CD4-positive, alpha-beta memory T cell (primary cell): ENCODE measurements at regions not wholly inside any gene's neighbourhood (a gene's known extent, or its start where the extent isn't known, plus 50 kb on each side); places are given as distances from the start of the nearest gene placed in this dataset.
"Not testable (repeated sequence)": the region's sequence is repeated elsewhere in the genome, so short reads cannot be mapped to it uniquely, and the experiment has no call there.

ENCODE experiments used
- CTCF ChIA-PET: fragments of 350-600 bp; sonication (Branson Sonifier 250); formaldehyde crosslinking; loops from one replicate; lab custom pipeline; 2021; ENCODE audit warnings: inconsistent platforms; ENCODE audit not compliant: partially characterized antibody; lab: Charles Lee
- POLR2A ChIA-PET: fragments of 350-600 bp; sonication (Branson Sonifier 250); formaldehyde crosslinking; loops from one replicate; lab custom pipeline; 2021; ENCODE audit not compliant: partially characterized antibody; lab: Charles Lee
- DNase-seq, 5 donors: peaks; one replicate each; pipeline versions ENCODE4 v3.0.0 to v3.0.0-alpha.2; 2020 to 2022; ENCODE audit warnings: mixed read lengths in 1 of 5
- H3K27ac ChIP-seq: one replicate; pipeline ENCODE4 v1.7.0; 2013; ENCODE audit warnings: low read depth, low read length
- H3K27me3 ChIP-seq: 2 replicates; pipeline ENCODE4 v1.7.0; 2013; ENCODE audit warnings: mild to moderate bottlenecking, low read length, moderate library complexity; ENCODE audit not compliant: insufficient read depth
- H3K36me3 ChIP-seq: 2 replicates; pipeline ENCODE4 v1.7.0; 2013; ENCODE audit warnings: mild to moderate bottlenecking, low read length, moderate library complexity; ENCODE audit not compliant: insufficient read depth
- H3K4me1 ChIP-seq: 2 replicates; pipeline ENCODE4 v1.7.0; 2013; ENCODE audit warnings: mild to moderate bottlenecking, low read length, moderate library complexity; ENCODE audit not compliant: insufficient read depth
- H3K4me3 ChIP-seq, 2 donors: one replicate each; pipeline ENCODE4 v1.7.0; 2013; ENCODE audit warnings: low read length in 2 of 2, mild to moderate bottlenecking in 1 of 2
- H3K9me3 ChIP-seq, 2 donors: one replicate each; pipeline ENCODE4 v1.7.0; 2013; ENCODE audit warnings: low read length in 2 of 2, control low read depth in 1 of 2; ENCODE audit not compliant: control insufficient read depth in 1 of 2
- H3K27ac Mint-ChIP-seq, 7 donors: one replicate each; pipeline ENCODE4 v1.8.0; 2020 to 2021; ENCODE audit warnings: mixed read lengths in 7 of 7, mild to moderate bottlenecking in 6 of 7, inconsistent platforms in 3 of 7, moderate library complexity in 3 of 7
- H3K27me3 Mint-ChIP-seq, 2 donors: one replicate each; pipeline ENCODE4 v1.8.0; 2020 to 2021; ENCODE audit warnings: mixed read lengths in 2 of 2
- H3K36me3 Mint-ChIP-seq, 2 donors: one replicate each; pipeline ENCODE4 v1.8.0; 2020 to 2021; ENCODE audit warnings: mixed read lengths in 2 of 2, inconsistent platforms in 1 of 2, mild to moderate bottlenecking in 1 of 2
- H3K4me1 Mint-ChIP-seq, 4 donors: one replicate each; pipeline ENCODE4 v1.8.0; 2020 to 2021; ENCODE audit warnings: mixed read lengths in 4 of 4, mild to moderate bottlenecking in 1 of 4
- H3K4me3 Mint-ChIP-seq, 8 donors: one replicate each; pipeline ENCODE4 v1.8.0; 2020 to 2021; ENCODE audit warnings: mixed read lengths in 8 of 8, mild to moderate bottlenecking in 7 of 8, moderate library complexity in 6 of 8, inconsistent platforms in 3 of 8
- H3K9me3 Mint-ChIP-seq, 8 donors: one replicate each; pipeline ENCODE4 v1.8.0; 2020 to 2021; ENCODE audit warnings: mixed read lengths in 8 of 8, mild to moderate bottlenecking in 5 of 8, inconsistent platforms in 3 of 8, moderate library complexity in 1 of 8
- intact Hi-C: fragments of 100-400 bp; cut with micrococcal nuclease; formaldehyde crosslinking; loops from one replicate; pipeline ENCODE4 v1.15.1; 2023

DNA sequence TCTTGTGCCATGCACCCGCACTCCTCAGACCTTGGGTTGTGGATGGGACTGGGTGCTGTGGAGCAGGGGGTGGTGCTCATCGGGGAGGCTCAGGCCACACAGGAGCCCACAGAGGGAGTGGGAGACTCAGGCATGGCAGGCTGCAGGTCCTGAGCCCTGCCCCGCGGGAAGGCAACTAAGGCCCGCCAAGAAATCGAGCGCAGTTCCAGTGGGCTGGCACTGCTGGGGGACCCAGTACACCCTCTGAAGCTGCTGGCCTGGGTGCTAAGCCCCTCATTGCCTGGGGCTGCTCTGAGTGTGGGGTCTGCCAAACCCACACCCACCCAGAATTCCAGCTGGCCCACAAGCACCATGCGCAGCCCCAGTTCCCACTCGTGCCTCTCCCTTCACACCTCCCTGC, 450.5 kb upstream of the FGF16 start:
- no peaks in the 10 kb centered on the region for H3K4me1 ChIP-seq
- H3K9me3 Mint-ChIP-seq = peaks cover 0 to 5% (median 0%) of the 10 kb centered on the region in 8 donors
- no peak overlapping the region for H3K27ac Mint-ChIP-seq
- H3K9me3 ChIP-seq = no peaks in the 10 kb centered on the region
- H3K4me3 Mint-ChIP-seq = no peak overlapping the region
- intact Hi-C loops = no loop called here
- POLR2A ChIA-PET = no interaction called here
- no peaks in the 10 kb centered on the region for H3K36me3 ChIP-seq
- no peaks in the 10 kb centered on the region for H3K4me1 Mint-ChIP-seq
- CTCF ChIA-PET = no interaction called here
- peaks cover 0 to 2% of the 10 kb centered on the region in 2 donors for H3K27me3 Mint-ChIP-seq
- no peaks in the 10 kb centered on the region for H3K27me3 ChIP-seq
- H3K4me3 ChIP-seq = no peak overlapping the region
- DNase-seq = no peak
- H3K27ac ChIP-seq = no peak overlapping the region
- no peaks in the 10 kb centered on the region for H3K36me3 Mint-ChIP-seq

DNA sequence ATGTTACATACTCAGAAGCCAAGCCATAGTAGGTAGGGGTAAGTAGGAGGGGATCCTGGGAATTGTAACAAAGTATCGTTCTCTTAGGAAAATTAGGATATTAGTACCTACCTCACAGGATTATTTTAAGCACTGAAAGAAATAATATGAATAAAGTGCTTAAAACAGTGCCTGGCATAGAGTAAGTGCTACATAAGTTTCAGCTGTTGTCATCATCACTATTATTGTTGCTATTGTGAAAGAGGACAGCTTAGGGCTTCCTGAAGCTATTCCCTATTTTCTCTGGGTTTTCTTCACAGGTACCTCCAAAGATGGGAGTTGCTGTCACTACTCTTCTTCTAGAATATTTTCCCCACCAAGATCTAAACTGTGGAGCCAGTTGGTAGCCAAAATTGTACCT, 443.7 kb upstream of the FGF16 start:
- intact Hi-C loops = no loop called here
- no peaks in the 10 kb centered on the region for H3K4me1 ChIP-seq
- ChIA-PET CTCF (no interaction called here), POLR2A (no interaction called here)
- no peak overlapping the region for H3K27ac Mint-ChIP-seq
- peaks cover 0 to 14% (median 5%) of the 10 kb centered on the region in 4 donors for H3K4me1 Mint-ChIP-seq
- H3K4me3 Mint-ChIP-seq = no peak overlapping the region
- no peak overlapping the region for H3K27ac ChIP-seq
- H3K9me3 ChIP-seq = no peaks in the 10 kb centered on the region
- H3K36me3 ChIP-seq = no peaks in the 10 kb centered on the region
- DNase-seq = no peak
- H3K27me3 ChIP-seq = no peaks in the 10 kb centered on the region
- peaks cover 0 to 5% (median 0%) of the 10 kb centered on the region in 8 donors for H3K9me3 Mint-ChIP-seq
- H3K36me3 Mint-ChIP-seq = no peaks in the 10 kb centered on the region
- no peaks in the 10 kb centered on the region for H3K27me3 Mint-ChIP-seq
- H3K4me3 ChIP-seq = no peak overlapping the region

DNA sequence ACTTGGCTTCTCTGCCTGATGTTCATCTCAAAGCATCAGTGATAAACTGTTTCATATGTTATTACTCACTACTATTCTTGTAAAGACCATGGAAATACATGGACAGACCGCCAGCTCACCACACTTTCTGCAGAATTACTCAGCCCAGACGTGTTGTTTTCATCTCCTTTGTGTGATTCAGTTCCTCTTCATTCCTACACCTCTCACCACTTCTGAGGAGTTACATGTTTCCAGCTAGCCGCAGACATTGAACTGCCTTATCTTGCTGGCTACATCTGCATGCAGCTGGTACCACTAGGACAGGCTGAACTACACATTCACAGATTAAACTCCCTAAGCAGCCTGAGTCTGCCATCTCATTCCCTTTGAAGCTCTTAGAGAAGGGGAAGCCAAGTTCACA, 443.2 kb upstream of the FGF16 start:
- no peaks in the 10 kb centered on the region for H3K36me3 Mint-ChIP-seq
- CTCF ChIA-PET = no interaction called here
- POLR2A ChIA-PET = no interaction called here
- Histone ChIP-seq H3K36me3 (no peaks in the 10 kb centered on the region), H3K9me3 (no peaks in the 10 kb centered on the region), H3K27me3 (no peaks in the 10 kb centered on the region), H3K27ac (no peak overlapping the region), H3K4me3 (no peak overlapping the region), H3K4me1 (no peaks in the 10 kb centered on the region)
- H3K4me1 Mint-ChIP-seq = peaks cover 0 to 14% (median 5%) of the 10 kb centered on the region in 4 donors
- no peak overlapping the region for H3K4me3 Mint-ChIP-seq
- peaks cover 0 to 5% (median 0%) of the 10 kb centered on the region in 8 donors for H3K9me3 Mint-ChIP-seq
- intact Hi-C loops = no loop called here
- peak in 1 of 5 donors; percentile 1 for DNase-seq
- no peaks in the 10 kb centered on the region for H3K27me3 Mint-ChIP-seq
- H3K27ac Mint-ChIP-seq = no peak overlapping the region

DNA sequence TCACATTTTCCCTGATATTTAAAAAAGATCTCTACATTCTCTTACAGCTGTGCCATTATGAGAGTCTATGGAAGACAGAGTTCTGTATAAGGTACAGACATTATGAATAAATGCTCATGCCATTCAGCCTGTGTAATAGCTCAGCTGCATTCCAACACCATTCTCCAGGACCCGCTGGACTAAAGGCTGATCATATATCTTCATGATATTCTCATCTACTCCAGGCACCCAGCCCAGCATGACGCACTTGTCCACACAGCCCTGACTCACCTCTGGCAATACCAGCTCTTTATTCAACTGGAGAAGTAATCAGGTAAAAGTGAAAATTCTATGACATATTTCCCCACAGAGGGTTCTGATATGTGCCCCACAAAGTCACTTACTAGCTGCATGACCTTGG, 437.5 kb upstream of the FGF16 start:
- H3K4me3 Mint-ChIP-seq = no peak overlapping the region
- ChIA-PET POLR2A (no interaction called here), CTCF (no interaction called here)
- H3K36me3 Mint-ChIP-seq = no peaks in the 10 kb centered on the region
- Histone ChIP-seq H3K4me1 (no peaks in the 10 kb centered on the region), H3K9me3 (no peaks in the 10 kb centered on the region), H3K27ac (no peak overlapping the region), H3K27me3 (no peaks in the 10 kb centered on the region), H3K4me3 (no peak overlapping the region), H3K36me3 (no peaks in the 10 kb centered on the region)
- DNase-seq = no peak
- intact Hi-C loops = no loop called here
- H3K27ac Mint-ChIP-seq = no peak overlapping the region
- H3K4me1 Mint-ChIP-seq = peaks cover 0 to 4% (median 0%) of the 10 kb centered on the region in 4 donors
- H3K27me3 Mint-ChIP-seq = peaks cover 0 to 2% of the 10 kb centered on the region in 2 donors
- no peaks in the 10 kb centered on the region for H3K9me3 Mint-ChIP-seq

DNA sequence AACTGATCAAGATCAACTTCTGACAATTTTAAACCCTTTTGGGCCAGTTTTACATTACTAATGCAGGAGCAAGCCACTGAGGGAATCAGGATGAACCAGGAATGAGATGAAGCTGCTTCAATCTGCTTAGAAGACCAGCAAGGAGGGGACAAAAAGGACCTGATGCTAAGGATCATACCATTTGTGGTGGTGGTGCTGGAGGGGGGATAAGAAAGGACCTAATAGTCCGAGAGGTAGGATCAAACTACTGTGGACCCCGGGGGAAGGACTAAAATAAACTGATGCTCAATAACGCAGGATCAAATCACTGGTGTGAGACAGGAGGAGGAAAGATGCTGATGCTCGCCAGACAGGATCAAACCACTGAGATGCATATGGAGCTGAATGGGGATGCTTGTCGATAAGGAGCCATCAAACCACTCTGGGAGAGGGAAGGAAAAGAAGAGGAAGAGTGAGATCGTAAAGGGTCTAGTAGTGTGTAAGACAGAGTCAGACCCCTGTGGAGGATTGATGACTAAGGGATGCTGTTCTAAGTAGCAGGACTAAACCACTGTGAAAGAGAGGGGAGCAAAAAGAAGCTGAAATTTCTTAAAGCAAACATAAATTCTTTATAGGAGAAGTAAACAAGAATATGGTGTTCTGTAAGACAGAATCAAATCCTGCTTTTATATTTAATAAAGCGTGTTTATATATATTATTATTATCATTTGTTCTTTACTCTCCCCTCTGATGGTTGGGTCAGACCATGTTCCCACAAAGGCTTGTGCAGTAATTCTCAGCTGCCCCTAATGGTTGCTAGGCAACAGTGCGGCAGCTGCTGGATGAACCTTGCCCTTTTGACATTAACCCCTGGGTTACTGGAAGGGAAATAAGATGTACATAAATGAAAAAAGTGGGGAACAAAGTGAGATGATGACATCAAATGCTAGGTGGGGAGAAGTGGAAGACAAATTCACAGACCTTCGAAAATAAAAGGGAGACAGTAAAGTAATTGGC, 432.5 kb upstream of the FGF16 start:
- Histone ChIP-seq H3K36me3 (no peaks in the 10 kb centered on the region), H3K4me1 (no peaks in the 10 kb centered on the region), H3K27me3 (no peaks in the 10 kb centered on the region), H3K4me3 (no peak overlapping the region), H3K27ac (no peak overlapping the region), H3K9me3 (no peaks in the 10 kb centered on the region)
- Mint-ChIP-seq H3K36me3 (no peaks in the 10 kb centered on the region), H3K4me3 (no peak overlapping the region), H3K4me1 (no peaks in the 10 kb centered on the region), H3K27ac (no peak overlapping the region), H3K27me3 (peaks cover 0 to 2% of the 10 kb centered on the region in 2 donors), H3K9me3 (no peaks in the 10 kb centered on the region)
- CTCF ChIA-PET = no interaction called here
- intact Hi-C loops = no loop called here
- DNase-seq = no peak
- POLR2A ChIA-PET = no interaction called here

DNA sequence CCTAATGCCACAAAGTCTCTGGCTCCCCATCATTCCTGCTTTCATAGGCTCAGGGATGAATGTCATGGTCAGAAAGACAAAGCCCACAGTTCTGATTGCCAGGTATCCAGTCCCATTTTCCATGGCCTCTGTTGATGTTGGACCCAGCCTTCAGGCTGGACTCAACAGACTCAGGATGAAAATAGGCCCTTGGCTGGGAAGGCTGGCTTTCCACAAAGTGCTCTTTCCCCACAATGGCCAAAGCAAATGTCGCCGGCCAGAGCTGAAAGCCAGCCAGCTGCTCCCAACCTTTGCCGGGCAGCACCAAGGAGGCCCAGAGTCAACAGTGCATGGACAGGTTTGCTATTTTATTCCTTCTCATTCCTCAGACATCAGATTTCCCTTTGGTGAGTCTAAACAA, 430.1 kb upstream of the FGF16 start:
- ChIA-PET CTCF (no interaction called here), POLR2A (no interaction called here)
- H3K36me3 ChIP-seq = no peaks in the 10 kb centered on the region
- H3K4me3 Mint-ChIP-seq = no peak overlapping the region
- H3K27ac ChIP-seq = no peak overlapping the region
- intact Hi-C loops = no loop called here
- no peak overlapping the region for H3K4me3 ChIP-seq
- DNase-seq = no peak
- H3K9me3 ChIP-seq = no peaks in the 10 kb centered on the region
- no peaks in the 10 kb centered on the region for H3K36me3 Mint-ChIP-seq
- no peaks in the 10 kb centered on the region for H3K4me1 ChIP-seq
- no peaks in the 10 kb centered on the region for H3K27me3 Mint-ChIP-seq
- H3K27ac Mint-ChIP-seq = no peak overlapping the region
- H3K4me1 Mint-ChIP-seq = no peaks in the 10 kb centered on the region
- H3K27me3 ChIP-seq = no peaks in the 10 kb centered on the region
- no peaks in the 10 kb centered on the region for H3K9me3 Mint-ChIP-seq

DNA sequence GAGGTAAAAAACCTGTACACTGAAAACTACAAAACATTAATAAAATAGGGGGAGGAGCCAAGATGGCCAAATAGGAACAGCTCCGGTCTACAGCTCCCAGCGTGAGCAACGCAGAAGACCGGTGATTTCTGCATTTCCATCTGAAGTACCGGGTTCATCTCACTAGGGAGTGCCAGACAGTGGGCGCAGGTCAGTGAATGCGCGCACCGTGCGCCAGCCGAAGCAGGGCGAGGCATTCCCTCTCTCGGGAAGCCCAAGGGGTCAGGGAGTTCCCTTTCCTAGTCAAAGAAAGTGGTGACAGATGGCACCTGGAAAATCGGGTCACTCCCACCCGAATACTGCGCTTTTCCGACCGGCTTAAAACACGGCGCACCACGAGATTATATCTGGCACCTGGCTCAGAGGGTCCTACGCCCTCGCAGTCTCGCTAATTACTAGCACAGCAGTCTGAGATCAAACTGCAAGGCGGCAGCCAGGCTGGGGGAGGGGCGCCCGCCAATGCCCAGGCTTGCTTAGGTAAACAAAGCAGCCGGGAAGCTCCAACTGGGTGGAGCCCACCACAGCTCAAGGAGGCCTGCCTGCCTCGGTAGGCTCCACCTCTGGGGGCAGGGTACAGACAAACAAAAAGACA, 400.9 kb upstream of the FGF16 start:
- H3K27me3 ChIP-seq, H3K4me1 Mint-ChIP-seq, H3K9me3 ChIP-seq, H3K4me3 ChIP-seq, intact Hi-C loops, POLR2A ChIA-PET, H3K27me3 Mint-ChIP-seq, H3K4me1 ChIP-seq, H3K27ac Mint-ChIP-seq, H3K36me3 Mint-ChIP-seq, H3K9me3 Mint-ChIP-seq, H3K36me3 ChIP-seq, DNase-seq, H3K27ac ChIP-seq, CTCF ChIA-PET: not testable (repeated sequence)
- H3K4me3 Mint-ChIP-seq = peak overlapping the region in 4 of 8 donors; percentile 9 to 59 (median 28)
